ENCODE measurements at regions not wholly inside any gene's neighbourhood (a gene's known extent, or its start where the extent isn't known, plus 50 kb on each side); places are given as distances from the start of the nearest gene placed in this dataset.

DNA sequence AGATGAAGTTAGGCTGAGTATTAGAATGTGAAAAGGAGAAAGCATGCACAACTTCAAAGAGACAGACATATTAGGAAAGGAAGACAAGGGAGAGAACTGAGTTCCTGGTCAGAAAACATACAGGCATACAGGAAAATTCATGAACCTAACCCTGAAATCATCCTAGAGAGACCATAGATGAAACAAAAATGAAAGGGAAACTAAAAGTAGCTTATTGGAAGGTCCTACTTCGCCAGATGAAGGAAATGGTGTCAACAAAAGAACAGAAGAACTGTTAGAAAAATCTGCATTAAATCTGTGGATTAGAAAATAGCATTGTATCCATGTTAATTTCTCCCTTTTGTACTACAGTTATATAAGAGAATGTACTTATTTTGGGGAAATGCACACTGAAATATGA, 169.0 kb upstream of the UFM1 start:
- no peaks in the 10 kb centered on the region for H3K4me1 Mint-ChIP-seq (ENCODE audit: unreplicated experiment)
- TF ChIP-seq, protein P1, sequence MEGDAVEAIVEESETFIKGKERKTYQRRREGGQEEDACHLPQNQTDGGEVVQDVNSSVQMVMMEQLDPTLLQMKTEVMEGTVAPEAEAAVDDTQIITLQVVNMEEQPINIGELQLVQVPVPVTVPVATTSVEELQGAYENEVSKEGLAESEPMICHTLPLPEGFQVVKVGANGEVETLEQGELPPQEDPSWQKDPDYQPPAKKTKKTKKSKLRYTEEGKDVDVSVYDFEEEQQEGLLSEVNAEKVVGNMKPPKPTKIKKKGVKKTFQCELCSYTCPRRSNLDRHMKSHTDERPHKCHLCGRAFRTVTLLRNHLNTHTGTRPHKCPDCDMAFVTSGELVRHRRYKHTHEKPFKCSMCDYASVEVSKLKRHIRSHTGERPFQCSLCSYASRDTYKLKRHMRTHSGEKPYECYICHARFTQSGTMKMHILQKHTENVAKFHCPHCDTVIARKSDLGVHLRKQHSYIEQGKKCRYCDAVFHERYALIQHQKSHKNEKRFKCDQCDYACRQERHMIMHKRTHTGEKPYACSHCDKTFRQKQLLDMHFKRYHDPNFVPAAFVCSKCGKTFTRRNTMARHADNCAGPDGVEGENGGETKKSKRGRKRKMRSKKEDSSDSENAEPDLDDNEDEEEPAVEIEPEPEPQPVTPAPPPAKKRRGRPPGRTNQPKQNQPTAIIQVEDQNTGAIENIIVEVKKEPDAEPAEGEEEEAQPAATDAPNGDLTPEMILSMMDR (IDR thresholded peaks at IDR 0.05; ENCODE audit: unreplicated experiment), result no peak
- no peaks in the 10 kb centered on the region for H3K27me3 Mint-ChIP-seq (ENCODE audit: unreplicated experiment)
- H3K4me3 Mint-ChIP-seq (ENCODE audit: unreplicated experiment), result no peak overlapping the region
- H3K9me3 Mint-ChIP-seq (ENCODE audit: unreplicated experiment), result no peaks in the 10 kb centered on the region
- H3K27ac Mint-ChIP-seq (ENCODE audit: unreplicated experiment), result no peak overlapping the region
- no peaks in the 10 kb centered on the region for H3K36me3 Mint-ChIP-seq (ENCODE audit: low read depth, unreplicated experiment)
- no peak for DNase-seq (ENCODE audit: low spot score)

DNA sequence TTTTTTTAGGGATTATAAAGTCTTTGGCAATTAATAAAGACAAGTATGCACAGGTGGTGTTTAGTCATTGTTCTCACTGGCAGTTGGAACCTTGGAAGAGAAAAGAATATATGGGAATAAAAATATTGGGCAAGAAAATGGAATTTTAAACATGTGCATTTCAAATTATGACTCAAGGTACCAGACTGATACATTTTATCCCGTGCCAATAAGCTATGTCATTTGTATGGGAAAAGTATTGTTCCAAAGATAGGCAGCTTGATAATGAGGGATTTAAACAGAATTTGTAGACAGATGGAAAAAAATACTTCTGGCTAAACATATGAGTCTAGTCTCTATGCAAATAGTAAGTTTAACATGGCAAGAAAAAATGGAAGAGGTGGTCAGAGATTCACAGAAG, 169.5 kb upstream of the UFM1 start:
- Mint-ChIP-seq H3K36me3 (ENCODE audit: low read depth, unreplicated experiment) (no peaks in the 10 kb centered on the region), H3K9me3 (ENCODE audit: unreplicated experiment) (no peaks in the 10 kb centered on the region), H3K4me3 (ENCODE audit: unreplicated experiment) (no peak overlapping the region), H3K27me3 (ENCODE audit: unreplicated experiment) (no peaks in the 10 kb centered on the region), H3K27ac (ENCODE audit: unreplicated experiment) (no peak overlapping the region), H3K4me1 (ENCODE audit: unreplicated experiment) (no peaks in the 10 kb centered on the region)
- TF ChIP-seq, protein P1 (IDR thresholded peaks at IDR 0.05; ENCODE audit: unreplicated experiment), result no peak
- no peak for DNase-seq (ENCODE audit: low spot score)

DNA sequence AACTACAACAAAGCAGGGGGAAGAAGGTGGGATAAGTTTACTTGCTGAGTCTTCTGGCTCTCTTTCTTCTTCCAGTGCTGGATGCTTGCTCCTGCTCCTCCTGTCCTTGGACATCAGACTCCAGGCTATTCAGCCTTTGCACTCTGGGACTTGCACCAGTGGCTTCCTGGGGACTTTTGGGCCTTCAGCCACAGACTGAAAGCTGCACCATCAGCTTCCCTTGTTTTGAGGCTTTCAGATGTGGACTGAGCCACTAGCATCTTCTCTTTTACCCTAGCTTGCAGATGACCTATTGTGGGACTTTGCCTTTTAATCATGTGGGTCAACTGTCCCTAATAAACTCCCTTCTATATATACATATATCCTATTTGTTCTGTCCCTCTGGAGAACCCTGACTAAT, 173.0 kb upstream of the UFM1 start:
- Mint-ChIP-seq H3K27me3 (ENCODE audit: unreplicated experiment) (no peaks in the 10 kb centered on the region), H3K36me3 (ENCODE audit: low read depth, unreplicated experiment) (no peaks in the 10 kb centered on the region), H3K27ac (ENCODE audit: unreplicated experiment) (no peak overlapping the region), H3K4me3 (ENCODE audit: unreplicated experiment) (no peak overlapping the region), H3K9me3 (ENCODE audit: unreplicated experiment) (no peaks in the 10 kb centered on the region), H3K4me1 (ENCODE audit: unreplicated experiment) (no peaks in the 10 kb centered on the region)
- no peak for DNase-seq (ENCODE audit: low spot score)
- TF ChIP-seq, protein P1 (IDR thresholded peaks at IDR 0.05; ENCODE audit: unreplicated experiment), result no peak

DNA sequence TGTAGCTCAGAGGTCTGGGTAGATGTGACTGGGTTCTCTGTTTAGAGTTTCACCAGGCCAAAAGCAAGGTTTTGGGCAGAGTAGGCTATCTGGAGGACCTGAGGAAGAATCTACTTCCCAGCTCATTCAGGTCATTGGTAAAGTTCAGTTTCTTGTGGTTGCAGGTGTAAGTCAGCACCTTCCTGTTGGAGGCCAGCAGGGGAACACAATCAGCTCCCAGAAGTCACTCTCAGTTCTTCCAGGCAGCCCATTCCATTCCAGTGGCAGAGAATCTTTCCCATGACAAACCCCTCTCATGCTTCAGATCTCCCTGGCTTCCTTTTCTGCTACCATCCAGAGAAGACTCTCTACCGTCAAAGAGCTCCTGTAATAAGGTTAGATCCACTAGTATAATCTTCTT, 176.2 kb upstream of the UFM1 start:
- Mint-ChIP-seq H3K27ac (ENCODE audit: unreplicated experiment) (no peak overlapping the region), H3K9me3 (ENCODE audit: unreplicated experiment) (no peaks in the 10 kb centered on the region), H3K4me1 (ENCODE audit: unreplicated experiment) (no peaks in the 10 kb centered on the region), H3K4me3 (ENCODE audit: unreplicated experiment) (no peak overlapping the region), H3K27me3 (ENCODE audit: unreplicated experiment) (no peaks in the 10 kb centered on the region), H3K36me3 (ENCODE audit: low read depth, unreplicated experiment) (no peaks in the 10 kb centered on the region)
- DNase-seq (ENCODE audit: low spot score), result no peak
- TF ChIP-seq, protein P1 (IDR thresholded peaks at IDR 0.05; ENCODE audit: unreplicated experiment), result no peak

DNA sequence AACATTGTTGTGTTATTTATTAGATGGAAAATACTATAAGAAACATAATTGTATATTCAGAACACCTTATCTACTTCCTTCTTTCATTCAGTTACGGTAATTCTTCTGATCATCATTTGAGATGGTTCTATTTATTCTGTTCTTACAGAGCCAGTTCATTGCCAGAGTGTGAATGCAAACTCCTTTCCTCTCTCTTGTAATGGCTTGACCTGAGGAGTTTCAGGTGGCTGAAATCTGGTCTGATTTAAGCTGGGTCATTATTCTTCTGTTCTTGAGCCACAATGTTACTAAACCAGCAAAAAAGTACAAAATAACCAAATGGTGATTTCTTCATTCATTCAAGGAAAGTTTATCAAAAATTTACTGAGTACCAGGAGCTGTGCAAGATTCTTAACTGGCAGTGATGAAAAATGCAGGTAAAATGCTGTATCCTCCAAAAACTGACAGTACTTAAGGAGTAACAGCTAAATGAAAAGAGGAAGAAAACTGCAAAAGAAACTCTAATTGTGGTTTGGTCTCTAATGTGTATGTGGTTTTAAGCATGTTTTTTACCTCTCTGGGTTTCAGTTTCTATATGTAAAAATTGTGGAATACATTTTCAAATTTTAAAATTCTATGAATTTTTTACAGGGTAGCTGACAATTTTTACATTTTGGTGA, 182.4 kb upstream of the UFM1 start:
- H3K9me3 Mint-ChIP-seq (ENCODE audit: unreplicated experiment), result no peaks in the 10 kb centered on the region
- no peaks in the 10 kb centered on the region for H3K36me3 Mint-ChIP-seq (ENCODE audit: low read depth, unreplicated experiment)
- peaks cover 2% of the 10 kb centered on the region for H3K27me3 Mint-ChIP-seq (ENCODE audit: unreplicated experiment)
- no peak overlapping the region for H3K27ac Mint-ChIP-seq (ENCODE audit: unreplicated experiment)
- TF ChIP-seq, protein P1 (IDR thresholded peaks at IDR 0.05; ENCODE audit: unreplicated experiment), result no peak
- no peak for DNase-seq (ENCODE audit: low spot score)
- no peak overlapping the region for H3K4me3 Mint-ChIP-seq (ENCODE audit: unreplicated experiment)
- H3K4me1 Mint-ChIP-seq (ENCODE audit: unreplicated experiment), result no peaks in the 10 kb centered on the region

All from endothelial cell (in vitro differentiated cells).